BJ (cell line): ENCODE measurements at regions not wholly inside any gene's neighbourhood (a gene's known extent, or its start where the extent isn't known, plus 50 kb on each side); places are given as distances from the start of the nearest gene placed in this dataset.

Source experiments
- CTCF ChIA-PET: fragments of 350-600 bp; formaldehyde crosslinking; extraction: SDS; loops from one replicate; lab custom pipeline; 2021; ENCODE audit warnings: antibody characterized with exemption, inconsistent platforms; lab: Yijun Ruan, JAX
- POLR2A ChIA-PET: fragments of 300-600 bp; sonication (Branson Sonifier 250); formaldehyde crosslinking; extraction: SDS; loops from one replicate; lab custom pipeline; 2021; ENCODE audit warnings: antibody characterized with exemption; lab: Charles Lee
- DNase-seq: peaks from one replicate; pipeline ENCODE4 v3.0.0-alpha.2; 2011; ENCODE audit warnings: low read depth
- H3K27me3 ChIP-seq: 2 replicates; pipeline ENCODE4 v1.6.0; 2011; ENCODE audit warnings: low read length; ENCODE audit not compliant: control insufficient read depth, insufficient read depth
- H3K36me3 ChIP-seq: 2 replicates; pipeline ENCODE4 v1.5.1; 2011; ENCODE audit warnings: low read length; ENCODE audit not compliant: control insufficient read depth, insufficient read depth
- H3K4me3 ChIP-seq: 2 replicates; pipeline ENCODE4 v1.5.1; 2011; ENCODE audit warnings: low read depth, mild to moderate bottlenecking, control low read depth, low read length
- CTCF ChIP-seq: IDR thresholded peaks from 2 replicates; pipeline ENCODE4 v1.5.1; 2011; ENCODE audit warnings: low read depth, mild to moderate bottlenecking, control low read depth, inconsistent platforms, low read length, moderate library complexity; ENCODE audit not compliant: insufficient read depth

GRCh38 chr1:187326557-187326956 is 497.8 kb downstream of the PLA2G4A start:
- Histone ChIP-seq H3K4me3 (no peak overlapping the region), H3K27me3 (no peaks in the 10 kb centered on the region), H3K36me3 (no peaks in the 10 kb centered on the region)
- ChIA-PET POLR2A (no interaction called here), CTCF (no interaction called here)
- TF ChIP-seq CTCF: no peak
- no peak for DNase-seq

GRCh38 chr1:187336441-187337168 is 507.9 kb downstream of the PLA2G4A start:
- POLR2A ChIA-PET: no interaction called here
- CTCF ChIA-PET: no interaction called here

GRCh38 chr1:187338762-187339412 is 510.1 kb downstream of the PLA2G4A start:
- TF ChIP-seq CTCF: no peak
- POLR2A ChIA-PET: no interaction called here
- DNase-seq: no peak
- CTCF ChIA-PET: no interaction called here
- Histone ChIP-seq H3K4me3 (no peak overlapping the region), H3K27me3 (no peaks in the 10 kb centered on the region), H3K36me3 (no peaks in the 10 kb centered on the region)

More at GRCh38 chr1:187336441-187337168, 507.9 kb downstream of the PLA2G4A start:
- Histone ChIP-seq H3K27me3 (no peaks in the 10 kb centered on the region), H3K4me3 (no peak overlapping the region), H3K36me3 (no peaks in the 10 kb centered on the region)
- DNase-seq: no peak
- no peak for TF ChIP-seq CTCF

- TF ChIP-seq CTCF: no peak
- H3K27me3 ChIP-seq: no peaks in the 10 kb centered on the region
- no peak for DNase-seq
- ChIA-PET CTCF (no interaction called here), POLR2A (no interaction called here)
- no peak overlapping the region for H3K4me3 ChIP-seq
- no peaks in the 10 kb centered on the region for H3K36me3 ChIP-seq
Measured at GRCh38 chr1:187342495-187342894, 513.7 kb downstream of the PLA2G4A start.

GRCh38 chr1:187374082-187374481 is 545.3 kb downstream of the PLA2G4A start:
- no peak for DNase-seq
- ChIA-PET POLR2A (no interaction called here), CTCF (no interaction called here)
- no peaks in the 10 kb centered on the region for H3K27me3 ChIP-seq
- H3K4me3 ChIP-seq: no peak overlapping the region
- no peak for TF ChIP-seq CTCF
- no peaks in the 10 kb centered on the region for H3K36me3 ChIP-seq
